HepG2 (cell line): ENCODE measurements at regions not wholly inside any gene's neighbourhood (a gene's known extent, or its start where the extent isn't known, plus 50 kb on each side); places are given as distances from the start of the nearest gene placed in this dataset.
A peak's percentile ranks its signal among the peaks of the same experiment; 100 is the strongest.
"Not testable (repeated sequence)": the region's sequence is repeated elsewhere in the genome, so short reads cannot be mapped to it uniquely, and the experiment has no call there.

Source experiments
- ATAC-seq: fragments of 200-7000 bp; cut with Tn5 transposase; 3 replicates; pipeline ENCODE4 v1.9.1; 2020; ENCODE audit warnings: mild to moderate bottlenecking, moderate library complexity
- BruUV-seq: library from RNA; stranded (reverse); fragments of 400-500 nt; replicated peaks from 2 replicates; lab custom pipeline; 2021; lab: Mats Ljungman, UMichigan
- CTCF ChIA-PET: fragments of 300-600 bp; formaldehyde crosslinking; extraction: SDS; loops from one replicate; lab custom pipeline; 2021; ENCODE audit warnings: low total read pairs, inconsistent platforms, low intra/inter-chr PET ratio; lab: Yijun Ruan, JAX
- POLR2A ChIA-PET: fragments of 350-600 bp; sonication (Branson Sonifier 250); formaldehyde crosslinking; loops from one replicate; lab custom pipeline; 2020; ENCODE audit warnings: antibody characterized with exemption, inconsistent platforms; lab: Yijun Ruan, JAX
- DNase-seq: peaks from one replicate; pipeline ENCODE4 v3.0.0-alpha.2; 2015; ENCODE audit warnings: low spot score
- FAIRE-seq: peaks from 3 replicates; lab custom pipeline; 2011; peaks lifted over from hg19 to GRCh38; lab: Jason Lieb, UNC
- H2AFZ ChIP-seq: one replicate; pipeline ENCODE4 v1.6.1; 2011; ENCODE audit warnings: low read length, inconsistent platforms
- H3K27ac ChIP-seq: fragments of 300-600 bp; 3 replicates; pipeline ENCODE4 v1.8.0; 2011; ENCODE audit warnings: mixed run types, mild to moderate bottlenecking, mixed read lengths, low read length, inconsistent platforms; ENCODE audit not compliant: insufficient read depth; ENCODE audit errors: extremely low read length
- H3K27me3 ChIP-seq, 2 experiments: fragments of 200-600 bp in 1 of 2; 2 replicates in 1 of 2; 3 replicates in 1 of 2; pipeline versions ENCODE4 v1.6.0 to v1.8.0; 2011; ENCODE audit warnings: low read length in 2 of 2, mild to moderate bottlenecking in 2 of 2, moderate library complexity in 2 of 2, inconsistent platforms in 1 of 2; ENCODE audit not compliant: insufficient read depth in 2 of 2, control insufficient read depth in 1 of 2
- H3K36me3 ChIP-seq, 2 experiments: fragments of 200-600 bp in 1 of 2; replicated peaks in 1 of 2; 2 replicates in 1 of 2; 3 replicates in 1 of 2; pipeline versions ENCODE4 v1.5.1 to v1.8.0; 2011; ENCODE audit warnings: low read length in 2 of 2, inconsistent platforms in 1 of 2; ENCODE audit not compliant: insufficient read depth in 2 of 2, control insufficient read depth in 1 of 2
- H3K4me1 ChIP-seq: 2 replicates; pipeline ENCODE4 v1.5.1; 2012; ENCODE audit warnings: low read length, inconsistent platforms; ENCODE audit not compliant: insufficient read depth
- H3K4me2 ChIP-seq: 2 replicates; pipeline ENCODE4 v1.6.0; 2011; ENCODE audit warnings: low read depth, low read length, inconsistent platforms
- H3K4me3 ChIP-seq, 3 experiments: fragments of 200-600 bp in 1 of 3; sonication (generic), shearing (Covaris generic) in 1 of 3; replicated peaks in 1 of 3; 2 replicates each; pipeline ENCODE4 v1.5.1; 2011 to 2016; ENCODE audit warnings: low read length in 3 of 3, inconsistent platforms in 2 of 3, low read depth in 2 of 3, mild to moderate bottlenecking in 2 of 3, control low read depth in 1 of 3, mixed read lengths in 1 of 3; ENCODE audit not compliant: insufficient read depth in 1 of 3
- H3K79me2 ChIP-seq: one replicate; pipeline ENCODE4 v1.6.1; 2011; ENCODE audit warnings: low read length, inconsistent platforms; ENCODE audit not compliant: insufficient read depth
- H3K9ac ChIP-seq: 2 replicates; pipeline ENCODE4 v1.6.0; 2011; ENCODE audit warnings: mild to moderate bottlenecking, low read depth, low read length, inconsistent platforms; ENCODE audit not compliant: insufficient read depth
- H3K9me3 ChIP-seq: 2 replicates; pipeline ENCODE4 v1.5.1; 2012; ENCODE audit warnings: mild to moderate bottlenecking, low read length
- H4K20me1 ChIP-seq: 2 replicates; pipeline ENCODE4 v1.6.0; 2011; ENCODE audit warnings: inconsistent platforms, mild to moderate bottlenecking, low read length, moderate library complexity; ENCODE audit not compliant: insufficient read depth
- CBFB ChIP-seq: sonication (generic); formaldehyde crosslinking; IDR thresholded peaks from 2 replicates; pipeline ENCODE4 v1.4.0; 2020; ENCODE audit warnings: missing genetic modification reagents
- FOXP1 ChIP-seq, 2 experiments: fragments of 450-650 bp in 1 of 2; IDR thresholded peaks; 2 replicates each; pipeline ENCODE4 v1.6.1; 2017 to 2018; ENCODE audit warnings: antibody characterized with exemption in 1 of 2
- GATAD1 ChIP-seq: IDR thresholded peaks from 2 replicates; pipeline ENCODE4 v1.6.1; 2016; ENCODE audit warnings: missing genetic modification reagents, missing compliant biosample characterization
- KAT2B ChIP-seq: fragments of 150-350 bp; IDR thresholded peaks from 2 replicates; pipeline ENCODE4 v1.6.1; 2014; ENCODE audit warnings: low read depth, low read length, borderline replicate concordance
- PPARG ChIP-seq: conservative IDR thresholded peaks from 2 replicates; pipeline ENCODE4 v1.6.1; 2016; ENCODE audit warnings: missing biosample characterization, missing genetic modification reagents
- ZNF441 ChIP-seq: sonication (generic); formaldehyde crosslinking; IDR thresholded peaks from 2 replicates; pipeline ENCODE4 v1.7.0; 2021; ENCODE audit warnings: missing genetic modification reagents, borderline replicate concordance
- ZNF563 ChIP-seq: sonication (generic); formaldehyde crosslinking; IDR thresholded peaks from 2 replicates; pipeline ENCODE4 v1.8.0; 2022; ENCODE audit warnings: mild to moderate bottlenecking, moderate library complexity, missing genetic modification reagents
- WGBS: methylation state at CpG from one replicate; pipeline ENCODE4 v1.1.6; 2017; ENCODE audit warnings: low lambda C conversion rate; 5-methylcytosine and 5-hydroxymethylcytosine counted together
- in situ Hi-C: cut with HindIII; loops from 2 replicates; pipeline ENCODE4 v1.10.0; 2017; ENCODE audit warnings: low pct_unique_long_range_greater_than_20kb; ENCODE audit not compliant: extremely low pct_ligation_motif_present
- intact Hi-C: fragments of 100-400 bp; cut with micrococcal nuclease; formaldehyde crosslinking; loops from one replicate; pipeline ENCODE4 v1.10.0; 2022; ENCODE audit not compliant: unreplicated experiment
- TF ChIP-seq, protein P1 (sequence below): sonication (generic); formaldehyde crosslinking; IDR thresholded peaks from 2 replicates; pipeline ENCODE4 v1.4.0; 2020; ENCODE audit warnings: missing genetic modification reagents, borderline replicate concordance
- TF ChIP-seq, protein P2 (sequence below): sonication (generic); formaldehyde crosslinking; IDR thresholded peaks from 2 replicates; pipeline ENCODE4 v1.4.0; 2020; ENCODE audit warnings: missing genetic modification reagents, mild to moderate bottlenecking, borderline replicate concordance

DNA sequence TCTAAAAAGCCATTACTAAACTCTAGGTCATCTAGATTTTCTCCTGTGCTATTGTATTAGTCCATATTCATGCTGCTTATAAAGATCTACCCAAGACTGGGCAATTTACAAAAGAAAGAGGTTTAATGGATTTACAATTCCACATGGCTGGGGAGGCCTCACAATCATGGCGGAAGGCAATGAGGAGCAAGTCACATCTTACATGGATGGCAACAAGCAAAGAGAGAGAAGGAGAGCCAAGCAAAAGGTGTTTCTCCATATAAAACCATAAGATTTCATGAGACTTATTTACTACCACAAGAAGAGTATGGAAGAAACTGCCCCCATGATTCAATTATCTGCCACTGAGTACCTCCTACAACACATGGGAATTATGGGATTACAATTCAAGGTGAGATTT is 69.6 kb upstream of the CCDC6 start:
- peaks cover 28% of the 10 kb centered on the region for H3K9me3 ChIP-seq
- H2AFZ ChIP-seq, intact Hi-C loops, DNase-seq, H4K20me1 ChIP-seq, H3K4me2 ChIP-seq, POLR2A ChIA-PET, H3K9ac ChIP-seq, in situ Hi-C loops, H3K36me3 ChIP-seq, FAIRE-seq, ATAC-seq, CTCF ChIA-PET, H3K4me3 ChIP-seq, H3K27ac ChIP-seq, H3K27me3 ChIP-seq, H3K79me2 ChIP-seq, BruUV-seq: not testable (repeated sequence)
- peaks cover 19% of the 10 kb centered on the region for H3K4me1 ChIP-seq
- 50% methylated on average over 1 of the region's 1 CpG for WGBS

DNA sequence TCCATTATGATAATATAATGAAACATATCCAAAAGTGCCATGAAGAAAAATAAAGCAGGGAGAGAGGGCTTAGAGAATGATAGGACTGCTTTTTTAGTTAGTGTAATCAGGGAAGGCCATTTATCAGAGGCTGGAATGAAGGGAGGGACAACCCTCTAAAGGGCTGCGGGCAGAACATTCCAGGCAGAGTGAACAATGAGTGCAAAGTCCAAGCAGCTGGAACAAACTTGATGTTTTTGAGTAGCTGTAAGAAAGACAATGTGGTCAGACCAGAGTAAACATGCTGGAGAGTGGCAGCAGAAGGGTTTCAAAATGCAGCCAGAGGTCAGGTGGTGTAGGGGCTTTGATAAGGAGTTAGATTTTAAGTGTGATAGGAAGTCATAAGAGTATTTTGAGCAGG is 65.6 kb upstream of the CCDC6 start:
- ChIA-PET CTCF (no interaction called here), POLR2A (interaction anchor here (1.3 kb wide), 1 partner anchor 66 kb away, joined by 7 read pairs; the partner anchor contains the start of gene CCDC6)
- no peaks in the 10 kb centered on the region for H3K36me3 ChIP-seq
- peaks cover 22% of the 10 kb centered on the region for H3K4me1 ChIP-seq
- H3K9me3 ChIP-seq = peaks cover 9% of the 10 kb centered on the region
- no peak overlapping the region for H3K4me2 ChIP-seq
- H3K27ac ChIP-seq = no peak overlapping the region
- no peak overlapping the region for H3K9ac ChIP-seq
- FAIRE-seq (peak; percentile 77), ATAC-seq (peak; percentile 96), DNase-seq (peak; percentile 93)
- H4K20me1 ChIP-seq = no peaks in the 10 kb centered on the region
- in situ Hi-C loops = no loop called here
- WGBS = 0% methylated on average over 1 of the region's 1 CpG
- H3K4me3 ChIP-seq = no peak overlapping the region
- no peaks in the 10 kb centered on the region for H3K79me2 ChIP-seq
- no peak overlapping the region for H2AFZ ChIP-seq
- no peaks in the 10 kb centered on the region; a peak in 1 of 5 replicates for H3K27me3 ChIP-seq
- no TSS peak for BruUV-seq
- intact Hi-C loops = loop anchor here (5.0 kb wide), 1 partner anchor 65 kb away; the partner anchor contains the start of gene CCDC6
- TF ChIP-seq FOXP1 (IDR thresholded peaks at IDR 0.05) = peak; percentile 45; the same call in 1 of the 2 replicates
- TF ChIP-seq FOXP1 (CRISPR knock-in tag; IDR thresholded peaks at IDR 0.05) = peak; percentile 90
- TF ChIP-seq, protein P1, sequence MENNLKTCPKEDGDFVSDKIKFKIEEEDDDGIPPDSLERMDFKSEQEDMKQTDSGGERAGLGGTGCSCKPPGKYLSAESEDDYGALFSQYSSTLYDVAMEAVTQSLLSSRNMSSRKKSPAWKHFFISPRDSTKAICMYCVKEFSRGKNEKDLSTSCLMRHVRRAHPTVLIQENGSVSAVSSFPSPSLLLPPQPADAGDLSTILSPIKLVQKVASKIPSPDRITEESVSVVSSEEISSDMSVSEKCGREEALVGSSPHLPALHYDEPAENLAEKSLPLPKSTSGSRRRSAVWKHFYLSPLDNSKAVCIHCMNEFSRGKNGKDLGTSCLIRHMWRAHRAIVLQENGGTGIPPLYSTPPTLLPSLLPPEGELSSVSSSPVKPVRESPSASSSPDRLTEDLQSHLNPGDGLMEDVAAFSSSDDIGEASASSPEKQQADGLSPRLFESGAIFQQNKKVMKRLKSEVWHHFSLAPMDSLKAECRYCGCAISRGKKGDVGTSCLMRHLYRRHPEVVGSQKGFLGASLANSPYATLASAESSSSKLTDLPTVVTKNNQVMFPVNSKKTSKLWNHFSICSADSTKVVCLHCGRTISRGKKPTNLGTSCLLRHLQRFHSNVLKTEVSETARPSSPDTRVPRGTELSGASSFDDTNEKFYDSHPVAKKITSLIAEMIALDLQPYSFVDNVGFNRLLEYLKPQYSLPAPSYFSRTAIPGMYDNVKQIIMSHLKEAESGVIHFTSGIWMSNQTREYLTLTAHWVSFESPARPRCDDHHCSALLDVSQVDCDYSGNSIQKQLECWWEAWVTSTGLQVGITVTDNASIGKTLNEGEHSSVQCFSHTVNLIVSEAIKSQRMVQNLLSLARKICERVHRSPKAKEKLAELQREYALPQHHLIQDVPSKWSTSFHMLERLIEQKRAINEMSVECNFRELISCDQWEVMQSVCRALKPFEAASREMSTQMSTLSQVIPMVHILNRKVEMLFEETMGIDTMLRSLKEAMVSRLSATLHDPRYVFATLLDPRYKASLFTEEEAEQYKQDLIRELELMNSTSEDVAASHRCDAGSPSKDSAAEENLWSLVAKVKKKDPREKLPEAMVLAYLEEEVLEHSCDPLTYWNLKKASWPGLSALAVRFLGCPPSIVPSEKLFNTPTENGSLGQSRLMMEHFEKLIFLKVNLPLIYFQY = no peak
- TF ChIP-seq PPARG (CRISPR knock-in tag) = 0 out of 2 replicates have a peak, but pooled peaks have one; percentile 11
- TF ChIP-seq, protein P2, sequence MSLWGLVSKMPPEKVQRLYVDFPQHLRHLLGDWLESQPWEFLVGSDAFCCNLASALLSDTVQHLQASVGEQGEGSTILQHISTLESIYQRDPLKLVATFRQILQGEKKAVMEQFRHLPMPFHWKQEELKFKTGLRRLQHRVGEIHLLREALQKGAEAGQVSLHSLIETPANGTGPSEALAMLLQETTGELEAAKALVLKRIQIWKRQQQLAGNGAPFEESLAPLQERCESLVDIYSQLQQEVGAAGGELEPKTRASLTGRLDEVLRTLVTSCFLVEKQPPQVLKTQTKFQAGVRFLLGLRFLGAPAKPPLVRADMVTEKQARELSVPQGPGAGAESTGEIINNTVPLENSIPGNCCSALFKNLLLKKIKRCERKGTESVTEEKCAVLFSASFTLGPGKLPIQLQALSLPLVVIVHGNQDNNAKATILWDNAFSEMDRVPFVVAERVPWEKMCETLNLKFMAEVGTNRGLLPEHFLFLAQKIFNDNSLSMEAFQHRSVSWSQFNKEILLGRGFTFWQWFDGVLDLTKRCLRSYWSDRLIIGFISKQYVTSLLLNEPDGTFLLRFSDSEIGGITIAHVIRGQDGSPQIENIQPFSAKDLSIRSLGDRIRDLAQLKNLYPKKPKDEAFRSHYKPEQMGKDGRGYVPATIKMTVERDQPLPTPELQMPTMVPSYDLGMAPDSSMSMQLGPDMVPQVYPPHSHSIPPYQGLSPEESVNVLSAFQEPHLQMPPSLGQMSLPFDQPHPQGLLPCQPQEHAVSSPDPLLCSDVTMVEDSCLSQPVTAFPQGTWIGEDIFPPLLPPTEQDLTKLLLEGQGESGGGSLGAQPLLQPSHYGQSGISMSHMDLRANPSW = no peak
- 0 out of 2 replicates have a peak, but pooled peaks have one; percentile 56 for TF ChIP-seq GATAD1 (CRISPR knock-in tag)
- TF ChIP-seq CBFB (CRISPR knock-in tag) = 0 out of 2 replicates have a peak, but pooled peaks have one; percentile 42
- peak; percentile 44; the same call in 1 of the 2 replicates for TF ChIP-seq ZNF441 (CRISPR knock-in tag)
- no peak for TF ChIP-seq KAT2B
- no peak for TF ChIP-seq ZNF563 (CRISPR knock-in tag)
